Fibroblast of upper back skin (primary cell): ENCODE measurements at regions not wholly inside any gene's neighbourhood (a gene's known extent, or its start where the extent isn't known, plus 50 kb on each side); places are given as distances from the start of the nearest gene placed in this dataset.
"Not testable (repeated sequence)": the region's sequence is repeated elsewhere in the genome, so short reads cannot be mapped to it uniquely, and the experiment has no call there.

Experiments
- DNase-seq: peaks from one replicate; pipeline ENCODE4 v3.0.0-alpha.2; 2013

GRCh38 chr4:125262502-125262901, 52.3 kb upstream of the FAT4 start:
- DNase-seq, result no peak

- DNase-seq, result no peak
Measured at GRCh38 chr4:125262079-125262478, 52.7 kb upstream of the FAT4 start.

GRCh38 chr4:125254106-125254505, 60.6 kb upstream of the FAT4 start:
- peak; percentile 57 for DNase-seq

- peak; percentile 45 for DNase-seq
Measured at GRCh38 chr4:125244848-125245450, 69.8 kb upstream of the FAT4 start.

- DNase-seq, result peak; percentile 49
Measured at GRCh38 chr4:125243789-125244397, 70.9 kb upstream of the FAT4 start.

GRCh38 chr4:125235971-125236370, 78.8 kb upstream of the FAT4 start:
- no peak for DNase-seq

GRCh38 chr4:125231661-125232060, 83.1 kb upstream of the FAT4 start:
- no peak for DNase-seq

- no peak for DNase-seq
Measured at GRCh38 chr4:125229596-125230058, 85.1 kb upstream of the FAT4 start.

GRCh38 chr4:125225806-125226205, 88.9 kb upstream of the FAT4 start:
- DNase-seq, result no peak

- DNase-seq, result no peak
Measured at GRCh38 chr4:125200556-125200955, 114.2 kb upstream of the FAT4 start.

GRCh38 chr4:125198916-125199315, 115.8 kb upstream of the FAT4 start:
- DNase-seq, result peak; percentile 8

GRCh38 chr4:125191874-125192459, 122.8 kb upstream of the FAT4 start:
- DNase-seq, result not testable (repeated sequence)

- peak; percentile 94 for DNase-seq
Measured at GRCh38 chr4:125191232-125191631, 123.5 kb upstream of the FAT4 start.

- DNase-seq, result peak; percentile 85
Measured at GRCh38 chr4:125187226-125188176, 127.3 kb upstream of the FAT4 start.

- DNase-seq, result peak; percentile 36
Measured at GRCh38 chr4:125184116-125184515, 130.6 kb upstream of the FAT4 start.

- DNase-seq, result no peak
Measured at GRCh38 chr4:125181804-125182203, 133.0 kb upstream of the FAT4 start.

- DNase-seq, result no peak
Measured at GRCh38 chr4:125179727-125180126, 135.0 kb upstream of the FAT4 start.

GRCh38 chr4:125169192-125169591, 145.6 kb upstream of the FAT4 start:
- DNase-seq, result no peak

- DNase-seq, result peak; percentile 71
Measured at GRCh38 chr4:125168531-125168930, 146.2 kb upstream of the FAT4 start.

GRCh38 chr4:125166012-125166411, 148.7 kb upstream of the FAT4 start:
- DNase-seq, result not testable (repeated sequence)

- DNase-seq, result no peak
Measured at GRCh38 chr4:125159001-125159400, 155.8 kb upstream of the FAT4 start.

- DNase-seq, result no peak
Measured at GRCh38 chr4:125155251-125155650, 159.5 kb upstream of the FAT4 start.

- peak; percentile 37 for DNase-seq
Measured at GRCh38 chr4:125140966-125141495, 173.7 kb upstream of the FAT4 start.
